Neural progenitor cell (in vitro differentiated cells): ENCODE measurements at regions not wholly inside any gene's neighbourhood (a gene's known extent, or its start where the extent isn't known, plus 50 kb on each side); places are given as distances from the start of the nearest gene placed in this dataset.

Experiments
- DNase-seq: peaks from one replicate; pipeline ENCODE4 v3.0.0-alpha.2; 2016; ENCODE audit warnings: low spot score
- H2AFZ ChIP-seq: fragments of 200-600 bp; sonication (generic); replicated peaks from 2 replicates; pipeline ENCODE4 v1.6.1; 2016; ENCODE audit warnings: antibody characterized with exemption
- H3F3A ChIP-seq: fragments of 200-600 bp; sonication (generic); 2 replicates; pipeline ENCODE4 v1.6.1; 2016; ENCODE audit warnings: antibody characterized with exemption, low read depth
- H3K27ac ChIP-seq: fragments of 200-600 bp; sonication (generic); 2 replicates; pipeline ENCODE4 v1.5.1; 2016; ENCODE audit warnings: mild to moderate bottlenecking
- H3K27me3 ChIP-seq: fragments of 200-600 bp; sonication (generic); 2 replicates; pipeline ENCODE4 v1.6.1; 2016; ENCODE audit warnings: mild to moderate bottlenecking, moderate library complexity
- H3K36me3 ChIP-seq: fragments of 200-600 bp; sonication (generic); 2 replicates; pipeline ENCODE4 v1.5.1; 2016
- H3K4me1 ChIP-seq: fragments of 200-600 bp; sonication (generic); 2 replicates; pipeline ENCODE4 v1.6.1; 2016; ENCODE audit warnings: mixed run types
- H3K4me2 ChIP-seq: fragments of 200-600 bp; sonication (generic); 2 replicates; pipeline ENCODE4 v1.6.1; 2016
- H3K4me3 ChIP-seq: fragments of 200-600 bp; sonication (generic); 2 replicates; pipeline ENCODE4 v1.5.1; 2016
- H3K79me2 ChIP-seq: fragments of 200-600 bp; sonication (generic); 2 replicates; pipeline ENCODE4 v1.6.1; 2016; ENCODE audit warnings: low read depth
- H3K9ac ChIP-seq: fragments of 200-600 bp; sonication (generic); 2 replicates; pipeline ENCODE4 v1.6.1; 2016
- H3K9me3 ChIP-seq: fragments of 200-600 bp; sonication (generic); 2 replicates; pipeline ENCODE4 v1.5.1; 2016; ENCODE audit warnings: low read depth
- H4K20me1 ChIP-seq: fragments of 200-600 bp; sonication (generic); 2 replicates; pipeline ENCODE4 v1.6.1; 2016; ENCODE audit warnings: low read depth
- H3K27ac Mint-ChIP-seq: 3 replicates; pipeline ENCODE4 v1.8.0; 2021; ENCODE audit warnings: mixed read lengths
- H3K27me3 Mint-ChIP-seq: 2 replicates; pipeline ENCODE4 v1.8.0; 2022; ENCODE audit warnings: low read depth, mild to moderate bottlenecking, inconsistent platforms, moderate library complexity, mixed read lengths; ENCODE audit not compliant: insufficient read depth
- H3K36me3 Mint-ChIP-seq: 3 replicates; pipeline ENCODE4 v1.8.0; 2021; ENCODE audit warnings: mixed read lengths
- H3K4me1 Mint-ChIP-seq: 3 replicates; pipeline ENCODE4 v1.8.0; 2021; ENCODE audit warnings: mixed read lengths
- H3K4me3 Mint-ChIP-seq: 3 replicates; pipeline ENCODE4 v1.8.0; 2021; ENCODE audit warnings: mild to moderate bottlenecking, moderate library complexity, mixed read lengths
- H3K9me3 Mint-ChIP-seq: 3 replicates; pipeline ENCODE4 v1.8.0; 2020; ENCODE audit warnings: mixed read lengths
- CTCF ChIP-seq: fragments of 200-600 bp; sonication (generic); IDR thresholded peaks from 2 replicates; pipeline ENCODE4 v1.5.1; 2017; ENCODE audit warnings: antibody characterized with exemption, mild to moderate bottlenecking
- EZH2 ChIP-seq: fragments of 200-600 bp; sonication (generic); IDR thresholded peaks from 2 replicates; pipeline ENCODE4 v1.6.1; 2017; ENCODE audit warnings: antibody characterized with exemption, mild to moderate bottlenecking, moderate library complexity
- EZH2phosphoT487 ChIP-seq: fragments of 200-600 bp; sonication (generic); IDR thresholded peaks from 2 replicates; pipeline ENCODE4 v1.6.1; 2017; ENCODE audit warnings: antibody characterized with exemption

GRCh38 chr5:34574936-34575467, 81.1 kb upstream of the RAI14 start:
- H3K36me3 ChIP-seq = no peaks in the 10 kb centered on the region
- Mint-ChIP-seq H3K4me3 (no peak overlapping the region), H3K27me3 (peaks cover 7% of the 10 kb centered on the region), H3K36me3 (no peaks in the 10 kb centered on the region), H3K27ac (no peak overlapping the region), H3K9me3 (peaks cover 6% of the 10 kb centered on the region), H3K4me1 (peaks cover 7% of the 10 kb centered on the region)
- TF ChIP-seq EZH2 = no peak
- TF ChIP-seq CTCF = no peak
- TF ChIP-seq EZH2phosphoT487 = no peak
- H3K4me3 ChIP-seq = no peak overlapping the region
- H3K9me3 ChIP-seq = no peaks in the 10 kb centered on the region
- no peak overlapping the region for H2AFZ ChIP-seq
- H4K20me1 ChIP-seq = no peaks in the 10 kb centered on the region
- no peak overlapping the region for H3K27ac ChIP-seq
- H3K27me3 ChIP-seq = no peaks in the 10 kb centered on the region
- H3K4me1 ChIP-seq = no peaks in the 10 kb centered on the region
- no peak overlapping the region for H3K9ac ChIP-seq
- H3K79me2 ChIP-seq = no peaks in the 10 kb centered on the region
- no peaks in the 10 kb centered on the region for H3F3A ChIP-seq
- no peak for DNase-seq
- no peak overlapping the region for H3K4me2 ChIP-seq

GRCh38 chr5:34576891-34577666, 79.0 kb upstream of the RAI14 start:
- H3F3A ChIP-seq = no peaks in the 10 kb centered on the region
- H3K27me3 ChIP-seq = no peaks in the 10 kb centered on the region
- H3K79me2 ChIP-seq = no peaks in the 10 kb centered on the region
- H3K4me2 ChIP-seq = no peak overlapping the region
- no peaks in the 10 kb centered on the region for H4K20me1 ChIP-seq
- no peak for DNase-seq
- no peaks in the 10 kb centered on the region for H3K36me3 ChIP-seq
- H3K4me1 Mint-ChIP-seq = peaks cover 2% of the 10 kb centered on the region
- H2AFZ ChIP-seq = no peak overlapping the region
- H3K9me3 Mint-ChIP-seq = peaks cover 6% of the 10 kb centered on the region
- TF ChIP-seq EZH2phosphoT487 (no peak), EZH2 (no peak), CTCF (no peak)
- H3K27me3 Mint-ChIP-seq = peaks cover 7% of the 10 kb centered on the region
- no peaks in the 10 kb centered on the region for H3K36me3 Mint-ChIP-seq
- no peak overlapping the region for H3K27ac Mint-ChIP-seq
- peaks cover 7% of the 10 kb centered on the region for H3K4me1 ChIP-seq
- H3K9me3 ChIP-seq = no peaks in the 10 kb centered on the region
- no peak overlapping the region for H3K4me3 ChIP-seq
- H3K9ac ChIP-seq = no peak overlapping the region
- no peak overlapping the region for H3K4me3 Mint-ChIP-seq
- no peak overlapping the region for H3K27ac ChIP-seq

- no peaks in the 10 kb centered on the region for H3F3A ChIP-seq
- H2AFZ ChIP-seq = no peak overlapping the region
- no peaks in the 10 kb centered on the region for H3K79me2 ChIP-seq
- no peak overlapping the region for H3K9ac ChIP-seq
- Mint-ChIP-seq H3K9me3 (peaks cover 6% of the 10 kb centered on the region), H3K4me1 (peaks cover 2% of the 10 kb centered on the region), H3K4me3 (no peak overlapping the region), H3K36me3 (no peaks in the 10 kb centered on the region), H3K27ac (no peak overlapping the region), H3K27me3 (peaks cover 4% of the 10 kb centered on the region)
- no peak overlapping the region for H3K4me2 ChIP-seq
- H3K9me3 ChIP-seq = no peaks in the 10 kb centered on the region
- H3K4me3 ChIP-seq = no peak overlapping the region
- no peaks in the 10 kb centered on the region for H4K20me1 ChIP-seq
- TF ChIP-seq EZH2 (no peak), CTCF (no peak), EZH2phosphoT487 (no peak)
- H3K27me3 ChIP-seq = no peaks in the 10 kb centered on the region
- DNase-seq = no peak
- no peaks in the 10 kb centered on the region for H3K36me3 ChIP-seq
- H3K4me1 ChIP-seq = peaks cover 7% of the 10 kb centered on the region
- no peak overlapping the region for H3K27ac ChIP-seq
Measured at GRCh38 chr5:34578962-34579361, 77.2 kb upstream of the RAI14 start.
